GM10266 (cell line): ENCODE measurements at regions not wholly inside any gene's neighbourhood (a gene's known extent, or its start where the extent isn't known, plus 50 kb on each side); places are given as distances from the start of the nearest gene placed in this dataset.

Experiments used
- DNase-seq: peaks from one replicate; pipeline ENCODE4 v3.0.0; 2012; ENCODE audit errors: extremely low spot score
- TF ChIP-seq, protein P1 (sequence below): IDR thresholded peaks from 2 replicates; pipeline ENCODE4 v1.5.1; 2012; ENCODE audit warnings: mild to moderate bottlenecking, low read depth; ENCODE audit not compliant: control insufficient read depth, insufficient read depth; ENCODE audit errors: missing control alignments

DNA sequence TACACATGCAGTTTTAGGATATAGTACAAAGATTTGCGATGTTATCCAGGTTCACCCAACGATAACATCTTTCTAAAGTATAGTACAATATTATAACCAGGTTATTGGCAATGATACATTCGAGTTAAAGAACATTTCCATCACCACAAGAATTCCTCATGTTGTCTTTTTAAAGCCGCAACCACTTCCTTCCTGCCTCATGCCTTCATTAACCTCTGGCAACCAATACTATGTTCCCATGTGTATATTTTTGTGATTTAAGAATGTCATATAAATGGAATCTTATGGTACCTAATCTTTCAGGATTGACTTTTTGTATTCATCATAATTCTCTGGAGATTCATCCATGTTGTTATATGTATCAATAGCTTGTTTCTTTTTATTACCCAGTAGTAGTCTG lies 1183.2 kb downstream of the CDH11 start:
- TF ChIP-seq, protein P1, sequence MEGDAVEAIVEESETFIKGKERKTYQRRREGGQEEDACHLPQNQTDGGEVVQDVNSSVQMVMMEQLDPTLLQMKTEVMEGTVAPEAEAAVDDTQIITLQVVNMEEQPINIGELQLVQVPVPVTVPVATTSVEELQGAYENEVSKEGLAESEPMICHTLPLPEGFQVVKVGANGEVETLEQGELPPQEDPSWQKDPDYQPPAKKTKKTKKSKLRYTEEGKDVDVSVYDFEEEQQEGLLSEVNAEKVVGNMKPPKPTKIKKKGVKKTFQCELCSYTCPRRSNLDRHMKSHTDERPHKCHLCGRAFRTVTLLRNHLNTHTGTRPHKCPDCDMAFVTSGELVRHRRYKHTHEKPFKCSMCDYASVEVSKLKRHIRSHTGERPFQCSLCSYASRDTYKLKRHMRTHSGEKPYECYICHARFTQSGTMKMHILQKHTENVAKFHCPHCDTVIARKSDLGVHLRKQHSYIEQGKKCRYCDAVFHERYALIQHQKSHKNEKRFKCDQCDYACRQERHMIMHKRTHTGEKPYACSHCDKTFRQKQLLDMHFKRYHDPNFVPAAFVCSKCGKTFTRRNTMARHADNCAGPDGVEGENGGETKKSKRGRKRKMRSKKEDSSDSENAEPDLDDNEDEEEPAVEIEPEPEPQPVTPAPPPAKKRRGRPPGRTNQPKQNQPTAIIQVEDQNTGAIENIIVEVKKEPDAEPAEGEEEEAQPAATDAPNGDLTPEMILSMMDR, result no peak
- DNase-seq, result no peak

DNA sequence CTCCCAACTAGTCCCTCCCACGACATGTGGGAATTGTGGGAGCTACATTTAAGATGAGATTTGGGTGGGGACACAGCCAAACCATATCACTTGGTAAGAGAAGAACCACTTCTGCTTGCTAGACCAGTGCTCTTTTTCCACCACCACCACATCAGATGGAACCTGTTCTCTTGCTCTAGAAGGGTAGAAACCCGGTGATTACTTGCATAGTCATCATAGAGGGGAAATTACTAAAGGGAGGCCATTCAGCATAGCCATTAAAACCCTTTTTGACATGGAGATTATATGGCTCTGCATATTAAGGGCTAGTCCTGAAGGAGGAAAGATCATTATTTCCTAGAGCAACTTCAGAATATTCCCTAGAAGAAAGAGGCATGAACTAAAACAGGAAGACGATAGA lies 1188.0 kb downstream of the CDH11 start:
- DNase-seq, result no peak
- TF ChIP-seq, protein P1, result no peak

DNA sequence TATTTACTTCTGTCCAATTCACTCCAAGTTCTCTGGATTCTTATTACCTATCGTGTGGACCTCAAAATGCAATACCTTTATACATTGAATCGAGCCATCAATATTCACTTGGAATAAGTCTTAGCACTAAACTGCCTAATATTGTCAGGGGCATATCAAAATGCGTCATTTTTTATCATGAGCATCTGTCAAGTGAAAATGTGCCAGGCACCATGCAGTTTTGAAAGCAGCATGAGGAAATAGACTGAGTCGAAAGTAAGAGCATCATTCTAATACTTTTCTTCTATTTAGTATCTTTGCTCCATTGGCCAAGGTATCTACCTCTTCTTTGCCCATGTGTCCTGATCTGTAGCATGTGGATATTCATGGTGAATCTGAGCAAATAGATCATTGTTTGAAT lies 1193.4 kb downstream of the CDH11 start:
- DNase-seq, result no peak
- TF ChIP-seq, protein P1, result no peak

DNA sequence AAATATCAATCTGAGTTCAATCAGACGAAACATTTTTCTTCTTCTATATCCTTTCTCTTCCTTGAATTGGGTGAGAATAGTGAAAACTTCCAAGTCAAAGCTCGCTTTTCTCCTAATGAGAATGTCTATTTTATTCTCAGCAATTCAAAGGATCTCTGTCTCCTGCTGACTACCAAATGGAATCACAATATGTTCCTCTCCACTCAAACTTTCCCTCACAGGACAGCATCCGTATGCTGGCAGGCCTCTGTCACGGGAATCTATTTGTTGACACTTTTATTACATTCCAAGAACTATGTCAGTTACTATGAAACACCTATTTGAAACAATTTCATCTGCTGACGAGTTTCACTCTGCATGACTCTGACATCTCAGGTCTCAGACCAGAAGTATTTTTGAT lies 1196.6 kb downstream of the CDH11 start:
- TF ChIP-seq, protein P1, result no peak
- DNase-seq, result no peak

DNA sequence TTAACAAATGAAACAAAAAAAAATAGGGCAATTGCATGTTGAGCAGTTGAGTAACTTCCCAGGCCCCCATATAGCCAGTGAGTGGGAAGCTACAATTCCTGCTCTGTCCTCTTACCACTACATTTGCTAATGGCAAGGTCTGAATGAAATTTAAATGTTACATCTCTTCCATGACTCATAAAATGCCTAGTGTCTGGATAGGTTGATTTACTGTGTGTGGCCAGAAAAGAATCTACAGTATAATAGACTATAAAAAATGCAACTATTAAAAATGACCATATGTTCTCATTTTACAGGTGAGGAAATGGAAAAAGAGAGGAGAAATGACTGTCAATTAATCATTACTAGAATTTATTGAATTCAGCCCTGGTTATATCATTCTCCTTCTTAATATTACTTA lies 1199.3 kb downstream of the CDH11 start:
- TF ChIP-seq, protein P1, result no peak
- no peak for DNase-seq

DNA sequence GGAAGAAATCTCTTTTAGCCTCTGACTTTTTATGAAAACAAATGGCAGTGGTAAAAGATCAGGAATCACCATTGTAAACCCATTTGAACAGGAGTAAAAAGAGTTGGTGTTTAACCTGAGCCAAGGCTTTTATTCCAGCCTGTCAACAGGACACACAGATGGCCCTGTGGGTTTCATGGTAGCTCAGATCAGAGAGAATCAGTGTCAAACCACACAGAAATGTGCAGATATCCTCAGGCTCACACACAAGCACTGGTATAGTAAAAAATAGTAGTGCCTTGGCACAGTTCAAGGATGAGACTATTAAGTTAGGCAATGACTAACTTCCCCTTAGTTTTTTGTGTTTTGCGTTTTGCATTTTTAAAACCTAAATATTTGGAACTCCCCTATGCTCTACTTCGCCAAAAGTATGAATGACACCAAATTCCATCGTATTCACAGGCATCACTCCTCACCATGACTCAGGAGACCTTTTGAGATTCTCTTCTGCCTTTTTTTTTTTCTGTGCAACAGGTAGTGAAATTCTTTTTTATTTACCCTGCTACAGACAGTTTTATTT lies 1200.0 kb downstream of the CDH11 start:
- DNase-seq, result no peak
- TF ChIP-seq, protein P1, result no peak

DNA sequence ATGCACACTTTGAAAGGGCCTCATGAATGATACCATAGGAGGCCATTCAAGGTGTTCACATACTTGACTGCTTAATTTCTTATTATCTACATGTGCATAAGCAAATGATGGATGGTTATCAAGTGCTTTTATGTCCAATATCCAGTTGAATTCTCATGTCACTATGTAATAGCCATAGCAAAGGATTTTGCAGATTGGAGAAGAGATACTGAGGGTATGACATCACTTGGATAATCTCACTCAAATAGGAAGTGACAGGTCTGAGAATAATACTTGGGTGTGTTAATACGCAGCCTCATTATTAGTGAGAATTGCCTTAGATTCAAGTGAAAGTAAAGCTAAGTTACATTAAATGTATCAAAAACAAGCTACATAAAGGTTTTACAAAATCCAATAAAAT lies 1208.6 kb downstream of the CDH11 start:
- no peak for DNase-seq
- TF ChIP-seq, protein P1, result no peak
